Lower lobe of right lung (tissue), 2 donors: ENCODE measurements at regions not wholly inside any gene's neighbourhood (a gene's known extent, or its start where the extent isn't known, plus 50 kb on each side); places are given as distances from the start of the nearest gene placed in this dataset.

Experiments used
- ATAC-seq, 2 donors: fragments of 200-7000 bp; cut with Tn5 transposase; one replicate each; pipeline ENCODE4 v1.9.1; 2020 to 2022; ENCODE audit warnings: mild to moderate bottlenecking in 2 of 2, moderate library complexity in 2 of 2
- DNase-seq: peaks from one replicate; pipeline ENCODE4 v3.0.0-alpha.2; 2020
- H3K27ac ChIP-seq: fragments of 200-600 bp; one replicate; pipeline ENCODE4 v1.8.0; 2022
- H3K27me3 ChIP-seq: fragments of 200-600 bp; one replicate; pipeline ENCODE4 v1.8.0; 2022; ENCODE audit warnings: low read depth
- H3K36me3 ChIP-seq: fragments of 200-600 bp; one replicate; pipeline ENCODE4 v1.8.0; 2022; ENCODE audit warnings: mild to moderate bottlenecking
- H3K4me1 ChIP-seq: fragments of 200-600 bp; one replicate; pipeline ENCODE4 v1.8.0; 2022
- H3K4me3 ChIP-seq: fragments of 200-600 bp; one replicate; pipeline ENCODE4 v1.8.0; 2022; ENCODE audit warnings: mild to moderate bottlenecking
- H3K9me3 ChIP-seq: fragments of 200-600 bp; one replicate; pipeline ENCODE4 v1.8.0; 2022
- CTCF ChIP-seq: fragments of 200-600 bp; IDR thresholded peaks from one replicate; pipeline ENCODE4 v1.8.0; 2022; ENCODE audit warnings: antibody characterized with exemption, mild to moderate bottlenecking
- intact Hi-C: fragments of 100-400 bp; cut with DNase I; formaldehyde crosslinking; loops from one replicate; pipeline ENCODE4 v1.11.0; 2022
- donor health status: DM: no; HTN: yes; CAD: no; lungs with severe emphysema.

GRCh38 chr20:16898433-16898832, 150.3 kb downstream of the OTOR start:
- Histone ChIP-seq H3K27me3 (no peaks in the 10 kb centered on the region), H3K4me3 (no peak overlapping the region), H3K4me1 (peaks cover 5% of the 10 kb centered on the region), H3K36me3 (no peaks in the 10 kb centered on the region), H3K9me3 (no peaks in the 10 kb centered on the region), H3K27ac (no peak overlapping the region)
- intact Hi-C loops: no loop called here
- DNase-seq (no peak), ATAC-seq (peak; percentile 58 to 68)
- no peak for TF ChIP-seq CTCF

- Histone ChIP-seq H3K9me3 (no peaks in the 10 kb centered on the region), H3K27ac (no peak overlapping the region), H3K4me1 (peaks cover 4% of the 10 kb centered on the region), H3K4me3 (no peak overlapping the region), H3K27me3 (no peaks in the 10 kb centered on the region), H3K36me3 (no peaks in the 10 kb centered on the region)
- no peak for TF ChIP-seq CTCF
- DNase-seq (no peak), ATAC-seq (peak; percentile 76 to 91)
- intact Hi-C loops: no loop called here
These were observed 154.5 kb downstream of the OTOR start for GRCh38 chr20:16902662-16903061.

GRCh38 chr20:16904751-16905150, 156.6 kb downstream of the OTOR start:
- H3K36me3 ChIP-seq: no peaks in the 10 kb centered on the region
- no peak for TF ChIP-seq CTCF
- ATAC-seq (no peak), DNase-seq (no peak)
- no peak overlapping the region for H3K4me3 ChIP-seq
- intact Hi-C loops: no loop called here
- no peaks in the 10 kb centered on the region for H3K4me1 ChIP-seq
- no peaks in the 10 kb centered on the region for H3K27me3 ChIP-seq
- no peaks in the 10 kb centered on the region for H3K9me3 ChIP-seq
- no peak overlapping the region for H3K27ac ChIP-seq

GRCh38 chr20:16914277-16914676, 166.1 kb downstream of the OTOR start:
- H3K9me3 ChIP-seq: no peaks in the 10 kb centered on the region
- H3K27me3 ChIP-seq: no peaks in the 10 kb centered on the region
- no peaks in the 10 kb centered on the region for H3K36me3 ChIP-seq
- ATAC-seq (no peak), DNase-seq (no peak)
- no peak overlapping the region for H3K4me3 ChIP-seq
- intact Hi-C loops: no loop called here
- H3K4me1 ChIP-seq: no peaks in the 10 kb centered on the region
- H3K27ac ChIP-seq: no peak overlapping the region
- no peak for TF ChIP-seq CTCF

GRCh38 chr20:16916165-16916564, 168.0 kb downstream of the OTOR start:
- ATAC-seq (no peak), DNase-seq (no peak)
- H3K4me3 ChIP-seq: no peak overlapping the region
- intact Hi-C loops: no loop called here
- H3K9me3 ChIP-seq: no peaks in the 10 kb centered on the region
- no peaks in the 10 kb centered on the region for H3K36me3 ChIP-seq
- H3K4me1 ChIP-seq: no peaks in the 10 kb centered on the region
- TF ChIP-seq CTCF: no peak
- no peaks in the 10 kb centered on the region for H3K27me3 ChIP-seq
- no peak overlapping the region for H3K27ac ChIP-seq

GRCh38 chr20:16917636-16918035, 169.5 kb downstream of the OTOR start:
- ATAC-seq (no peak), DNase-seq (no peak)
- TF ChIP-seq CTCF: no peak
- Histone ChIP-seq H3K9me3 (no peaks in the 10 kb centered on the region), H3K36me3 (no peaks in the 10 kb centered on the region), H3K4me1 (no peaks in the 10 kb centered on the region), H3K27ac (no peak overlapping the region), H3K4me3 (no peak overlapping the region), H3K27me3 (no peaks in the 10 kb centered on the region)
- intact Hi-C loops: no loop called here
